Activated CD4-positive, CD25-positive, alpha-beta regulatory T cell treated with anti-CD3 and anti-CD28 coated beads, Interleukin-2, amount 50 U/mL, for 16 hours (primary cell): ENCODE measurements at regions not wholly inside any gene's neighbourhood (a gene's known extent, or its start where the extent isn't known, plus 50 kb on each side); places are given as distances from the start of the nearest gene placed in this dataset.
"Not testable (repeated sequence)": the region's sequence is repeated elsewhere in the genome, so short reads cannot be mapped to it uniquely, and the experiment has no call there.

Experiments used
- DNase-seq: peaks from one replicate; pipeline ENCODE4 v3.0.0-alpha.2; 2020; ENCODE audit warnings: low read depth, low spot score

- DNase-seq, result no peak
These were observed 277.4 kb upstream of the XYLT1 start for GRCh38 chr16:17748044-17748719.

GRCh38 chr16:17747081-17747756 lies 276.5 kb upstream of the XYLT1 start:
- DNase-seq, result no peak

GRCh38 chr16:17744921-17745572 lies 274.3 kb upstream of the XYLT1 start:
- DNase-seq, result no peak

GRCh38 chr16:17743578-17743977 lies 272.8 kb upstream of the XYLT1 start:
- DNase-seq, result no peak

GRCh38 chr16:17743158-17743557 lies 272.4 kb upstream of the XYLT1 start:
- no peak for DNase-seq

GRCh38 chr16:17735099-17735498 lies 264.3 kb upstream of the XYLT1 start:
- not testable (repeated sequence) for DNase-seq

- no peak for DNase-seq
These were observed 259.1 kb upstream of the XYLT1 start for GRCh38 chr16:17729820-17730219.

GRCh38 chr16:17728196-17728595 lies 257.4 kb upstream of the XYLT1 start:
- DNase-seq, result no peak

GRCh38 chr16:17724242-17724898 lies 253.6 kb upstream of the XYLT1 start:
- no peak for DNase-seq

GRCh38 chr16:17723531-17724134 lies 252.9 kb upstream of the XYLT1 start:
- no peak for DNase-seq

- DNase-seq, result no peak
These were observed 247.7 kb upstream of the XYLT1 start for GRCh38 chr16:17718495-17718894.

GRCh38 chr16:17705847-17706246 lies 235.1 kb upstream of the XYLT1 start:
- no peak for DNase-seq

GRCh38 chr16:17696616-17697015 lies 225.9 kb upstream of the XYLT1 start:
- DNase-seq, result no peak

GRCh38 chr16:17692484-17692883 lies 221.7 kb upstream of the XYLT1 start:
- no peak for DNase-seq

GRCh38 chr16:17691899-17692176 lies 221.1 kb upstream of the XYLT1 start:
- DNase-seq, result no peak

- DNase-seq, result no peak
These were observed 220.5 kb upstream of the XYLT1 start for GRCh38 chr16:17691106-17691898.

- DNase-seq, result no peak
These were observed 214.7 kb upstream of the XYLT1 start for GRCh38 chr16:17685447-17685846.

GRCh38 chr16:17683281-17683680 lies 212.5 kb upstream of the XYLT1 start:
- no peak for DNase-seq

GRCh38 chr16:17676171-17676570 lies 205.4 kb upstream of the XYLT1 start:
- no peak for DNase-seq

GRCh38 chr16:17668386-17668785 lies 197.6 kb upstream of the XYLT1 start:
- DNase-seq, result no peak

- DNase-seq, result no peak
These were observed 195.5 kb upstream of the XYLT1 start for GRCh38 chr16:17666293-17666692.
